H9 (cell line): ENCODE measurements at regions not wholly inside any gene's neighbourhood (a gene's known extent, or its start where the extent isn't known, plus 50 kb on each side); places are given as distances from the start of the nearest gene placed in this dataset.

Experiments used
- DNase-seq: peaks from one replicate; pipeline ENCODE4 v3.0.0-alpha.2; 2017
- H2AFZ ChIP-seq: one replicate; pipeline ENCODE4 v1.6.1; 2013; ENCODE audit warnings: mild to moderate bottlenecking, low read length, control low read depth, moderate library complexity
- H2AK5ac ChIP-seq: 2 replicates; pipeline ENCODE4 v1.6.1; 2013; ENCODE audit warnings: low read length, control low read depth, mixed read lengths; ENCODE audit not compliant: insufficient read length
- H2BK120ac ChIP-seq: one replicate; pipeline ENCODE4 v1.6.1; 2013; ENCODE audit warnings: low read depth, mild to moderate bottlenecking, low read length, control low read depth, inconsistent platforms; ENCODE audit not compliant: poor library complexity, severe bottlenecking
- H2BK12ac ChIP-seq: 2 replicates; pipeline ENCODE4 v1.6.1; 2013; ENCODE audit warnings: low read length, control low read depth, mixed read lengths, low read depth; ENCODE audit not compliant: insufficient read length
- H2BK15ac ChIP-seq: 2 replicates; pipeline ENCODE4 v1.6.1; 2013; ENCODE audit warnings: low read depth, low read length, control low read depth
- H2BK20ac ChIP-seq: one replicate; pipeline ENCODE4 v1.6.1; 2013; ENCODE audit warnings: low read depth, mild to moderate bottlenecking, low read length, control low read depth, inconsistent platforms; ENCODE audit not compliant: poor library complexity, severe bottlenecking
- H2BK5ac ChIP-seq: 2 replicates; pipeline ENCODE4 v1.6.1; 2013; ENCODE audit warnings: low read length, control low read depth, mixed read lengths; ENCODE audit not compliant: insufficient read length
- H3K14ac ChIP-seq: 2 replicates; pipeline ENCODE4 v1.6.1; 2013; ENCODE audit warnings: low read length, control low read depth; ENCODE audit not compliant: insufficient read depth
- H3K18ac ChIP-seq: 2 replicates; pipeline ENCODE4 v1.6.1; 2013; ENCODE audit warnings: low read depth, mild to moderate bottlenecking, mixed read lengths, low read length, control low read depth; ENCODE audit not compliant: insufficient read length
- H3K23ac ChIP-seq: 2 replicates; pipeline ENCODE4 v1.6.1; 2013; ENCODE audit warnings: low read length, control low read depth, mixed read lengths, low read depth; ENCODE audit not compliant: insufficient read length
- H3K23me2 ChIP-seq: 2 replicates; pipeline ENCODE4 v1.6.1; 2013; ENCODE audit warnings: low read depth, mild to moderate bottlenecking, mixed read lengths, low read length, control low read depth; ENCODE audit not compliant: insufficient read length, poor library complexity, severe bottlenecking
- H3K27ac ChIP-seq: 2 replicates; pipeline ENCODE4 v1.5.1; 2013; ENCODE audit warnings: low read length, control low read depth, mixed read lengths, low read depth; ENCODE audit not compliant: insufficient read length
- H3K27me3 ChIP-seq: 2 replicates; pipeline ENCODE4 v1.6.1; 2013; ENCODE audit warnings: low read length, control low read depth, inconsistent platforms; ENCODE audit not compliant: insufficient read depth
- H3K4ac ChIP-seq: 2 replicates; pipeline ENCODE4 v1.6.1; 2013; ENCODE audit warnings: low read depth, mild to moderate bottlenecking, control low read depth, inconsistent platforms, low read length, moderate library complexity
- H3K4me1 ChIP-seq: 2 replicates; pipeline ENCODE4 v1.6.1; 2013; ENCODE audit warnings: low read length, control low read depth, inconsistent platforms; ENCODE audit not compliant: insufficient read depth
- H3K4me2 ChIP-seq: 2 replicates; pipeline ENCODE4 v1.6.1; 2013; ENCODE audit warnings: low read length, control low read depth, mixed read lengths; ENCODE audit not compliant: insufficient read length, insufficient read depth
- H3K56ac ChIP-seq: 2 replicates; pipeline ENCODE4 v1.6.1; 2013; ENCODE audit warnings: low read depth, mild to moderate bottlenecking, mixed read lengths, low read length, control low read depth; ENCODE audit not compliant: insufficient read length
- H3K79me1 ChIP-seq: 2 replicates; pipeline ENCODE4 v1.6.1; 2013; ENCODE audit warnings: low read depth, mild to moderate bottlenecking, moderate library complexity, low read length, control low read depth, inconsistent platforms; ENCODE audit not compliant: insufficient read depth, poor library complexity, severe bottlenecking
- H3K79me2 ChIP-seq: 2 replicates; pipeline ENCODE4 v1.6.1; 2013; ENCODE audit warnings: low read length, control low read depth, inconsistent platforms; ENCODE audit not compliant: insufficient read depth
- H3K9ac ChIP-seq: 2 replicates; pipeline ENCODE4 v1.6.1; 2013; ENCODE audit warnings: low read length, control low read depth, mixed read lengths; ENCODE audit not compliant: insufficient read length; ENCODE audit errors: extremely low read depth
- H3K9me3 ChIP-seq: one replicate; pipeline ENCODE4 v1.6.1; 2013; ENCODE audit warnings: low read depth, low read length, inconsistent platforms; ENCODE audit not compliant: control insufficient read depth
- H3T11ph ChIP-seq: one replicate; pipeline ENCODE4 v1.6.1; 2013; ENCODE audit warnings: mild to moderate bottlenecking, low read length, control low read depth, inconsistent platforms
- H4K20me1 ChIP-seq: one replicate; pipeline ENCODE4 v1.6.1; 2013; ENCODE audit not compliant: control insufficient read depth, insufficient read length, insufficient read depth
- H4K5ac ChIP-seq: 2 replicates; pipeline ENCODE4 v1.6.1; 2013; ENCODE audit warnings: low read depth, mild to moderate bottlenecking, mixed read lengths, low read length, control low read depth; ENCODE audit not compliant: insufficient read length
- H4K8ac ChIP-seq: replicated peaks from 2 replicates; pipeline ENCODE4 v1.6.1; 2013; ENCODE audit warnings: low read length, control low read depth, mixed read lengths, low read depth; ENCODE audit not compliant: insufficient read length
- H4K91ac ChIP-seq: 2 replicates; pipeline ENCODE4 v1.6.1; 2013; ENCODE audit warnings: low read depth, mild to moderate bottlenecking, moderate library complexity, mixed read lengths, low read length, control low read depth; ENCODE audit not compliant: insufficient read length
- H3K27ac Mint-ChIP-seq, 3 experiments: 2 replicates in 2 of 3; 3 replicates in 1 of 3; pipeline ENCODE4 v1.8.0; 2020 to 2021; ENCODE audit warnings: mixed read lengths in 3 of 3, mild to moderate bottlenecking in 1 of 3, moderate library complexity in 1 of 3
- H3K27me3 Mint-ChIP-seq: 2 replicates; pipeline ENCODE4 v1.8.0; 2021; ENCODE audit warnings: low read depth, mild to moderate bottlenecking, moderate library complexity, mixed read lengths
- H3K36me3 Mint-ChIP-seq, 3 experiments: 2 replicates in 2 of 3; 3 replicates in 1 of 3; pipeline ENCODE4 v1.8.0; 2020 to 2021; ENCODE audit warnings: low read depth in 3 of 3, mixed read lengths in 3 of 3; ENCODE audit not compliant: insufficient read depth in 1 of 3
- H3K4me1 Mint-ChIP-seq, 2 experiments: 2 replicates each; pipeline ENCODE4 v1.8.0; 2020; ENCODE audit warnings: mixed read lengths in 2 of 2
- H3K4me3 Mint-ChIP-seq, 2 experiments: 2 replicates in 1 of 2; 3 replicates in 1 of 2; pipeline ENCODE4 v1.8.0; 2020 to 2021; ENCODE audit warnings: mild to moderate bottlenecking in 2 of 2, mixed read lengths in 2 of 2, moderate library complexity in 1 of 2
- H3K9me3 Mint-ChIP-seq, 2 experiments: 2 replicates in 1 of 2; 3 replicates in 1 of 2; pipeline ENCODE4 v1.8.0; 2020; ENCODE audit warnings: mild to moderate bottlenecking in 2 of 2, mixed read lengths in 2 of 2, moderate library complexity in 1 of 2
- TF ChIP-seq, protein P1 (sequence below): fragments of 200-600 bp; sonication (generic); conservative IDR thresholded peaks from 3 replicates; pipeline ENCODE4 v1.8.0; 2021; ENCODE audit warnings: antibody characterized with exemption, mild to moderate bottlenecking

DNA sequence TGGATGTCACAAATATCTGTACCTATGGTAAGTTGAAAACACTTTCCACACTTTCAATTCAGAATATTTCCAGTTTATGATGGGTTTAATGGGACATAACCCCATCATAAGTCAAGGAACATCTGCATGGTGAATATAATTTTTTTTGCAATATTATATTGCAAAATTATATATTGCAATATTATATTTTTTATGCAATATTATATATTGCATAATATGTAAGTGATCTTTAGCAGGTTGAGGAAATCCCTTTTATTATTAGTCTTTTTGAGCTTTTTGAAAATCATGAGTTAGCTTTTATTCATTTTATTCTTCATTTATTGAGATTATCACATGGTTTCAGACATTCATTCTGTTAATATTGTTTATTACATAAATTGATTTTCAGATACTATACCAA is 342.2 kb upstream of the GALNT5 start:
- no peak overlapping the region for H3K27ac Mint-ChIP-seq
- H3K79me1 ChIP-seq: no peaks in the 10 kb centered on the region

More for the DNA sequence above, 342.2 kb upstream of the GALNT5 start:
- no peak overlapping the region for H3K18ac ChIP-seq
- no peak for DNase-seq
- Mint-ChIP-seq H3K27me3 (no peaks in the 10 kb centered on the region), H3K9me3 (peaks cover 0 to 4% of the 10 kb centered on the region in 2 experiments; a peak in 1 of 5 replicates), H3K36me3 (no peaks in the 10 kb centered on the region; a peak in 1 of 7 replicates), H3K4me3 (no peak overlapping the region), H3K4me1 (peaks cover 3 to 10% of the 10 kb centered on the region in 2 experiments; a peak in 2 of 4 replicates)
- H4K91ac ChIP-seq: no peak overlapping the region
- no peak overlapping the region for H3K56ac ChIP-seq
- no peak overlapping the region for H2BK120ac ChIP-seq
- no peak overlapping the region for H4K8ac ChIP-seq
- H2AK5ac ChIP-seq: no peak overlapping the region
- H3K4ac ChIP-seq: no peak overlapping the region
- no peak overlapping the region for H2BK15ac ChIP-seq
- TF ChIP-seq, protein P1, sequence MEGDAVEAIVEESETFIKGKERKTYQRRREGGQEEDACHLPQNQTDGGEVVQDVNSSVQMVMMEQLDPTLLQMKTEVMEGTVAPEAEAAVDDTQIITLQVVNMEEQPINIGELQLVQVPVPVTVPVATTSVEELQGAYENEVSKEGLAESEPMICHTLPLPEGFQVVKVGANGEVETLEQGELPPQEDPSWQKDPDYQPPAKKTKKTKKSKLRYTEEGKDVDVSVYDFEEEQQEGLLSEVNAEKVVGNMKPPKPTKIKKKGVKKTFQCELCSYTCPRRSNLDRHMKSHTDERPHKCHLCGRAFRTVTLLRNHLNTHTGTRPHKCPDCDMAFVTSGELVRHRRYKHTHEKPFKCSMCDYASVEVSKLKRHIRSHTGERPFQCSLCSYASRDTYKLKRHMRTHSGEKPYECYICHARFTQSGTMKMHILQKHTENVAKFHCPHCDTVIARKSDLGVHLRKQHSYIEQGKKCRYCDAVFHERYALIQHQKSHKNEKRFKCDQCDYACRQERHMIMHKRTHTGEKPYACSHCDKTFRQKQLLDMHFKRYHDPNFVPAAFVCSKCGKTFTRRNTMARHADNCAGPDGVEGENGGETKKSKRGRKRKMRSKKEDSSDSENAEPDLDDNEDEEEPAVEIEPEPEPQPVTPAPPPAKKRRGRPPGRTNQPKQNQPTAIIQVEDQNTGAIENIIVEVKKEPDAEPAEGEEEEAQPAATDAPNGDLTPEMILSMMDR: no peak
- no peak overlapping the region for H4K5ac ChIP-seq
- H3K14ac ChIP-seq: no peak overlapping the region
- H3K27me3 ChIP-seq: no peaks in the 10 kb centered on the region
- H3K23me2 ChIP-seq: no peaks in the 10 kb centered on the region
- H2AFZ ChIP-seq: no peak overlapping the region
- no peak overlapping the region for H2BK20ac ChIP-seq
- no peak overlapping the region for H3K27ac ChIP-seq
- H3T11ph ChIP-seq: no peak overlapping the region
- no peak overlapping the region for H3K23ac ChIP-seq
- H4K20me1 ChIP-seq: no peaks in the 10 kb centered on the region
- H3K9ac ChIP-seq: no peak overlapping the region
- no peaks in the 10 kb centered on the region for H3K79me2 ChIP-seq
- no peak overlapping the region for H2BK5ac ChIP-seq
- no peak overlapping the region for H3K4me2 ChIP-seq
- no peaks in the 10 kb centered on the region for H3K4me1 ChIP-seq
- H3K9me3 ChIP-seq: no peaks in the 10 kb centered on the region
- no peak overlapping the region for H2BK12ac ChIP-seq
